NCI-H345 treated with DMSO at 0.1 percent for 48 hours (cell line): ENCODE measurements at regions not wholly inside any gene's neighbourhood (a gene's known extent, or its start where the extent isn't known, plus 50 kb on each side); places are given as distances from the start of the nearest gene placed in this dataset.

Experiments used
- DNase-seq: peaks from one replicate; lab custom pipeline; 2025; ENCODE audit not compliant: unreplicated experiment; lab: John Stamatoyannopoulos, UW

- peak; percentile 64 for DNase-seq
These were observed 53.8 kb upstream of the ASB18 start for GRCh38 chr2:236317938-236318396.

GRCh38 chr2:236318401-236318800 lies 54.2 kb upstream of the ASB18 start:
- no peak for DNase-seq

GRCh38 chr2:236319036-236319435 lies 54.8 kb upstream of the ASB18 start:
- no peak for DNase-seq

- no peak for DNase-seq
These were observed 57.2 kb upstream of the ASB18 start for GRCh38 chr2:236321415-236321814.

GRCh38 chr2:236333417-236334121 lies 69.4 kb upstream of the ASB18 start:
- DNase-seq, result no peak

- no peak for DNase-seq
These were observed 70.1 kb upstream of the ASB18 start for GRCh38 chr2:236334122-236334876.

- DNase-seq, result no peak
These were observed 71.7 kb upstream of the ASB18 start for GRCh38 chr2:236335696-236336574.

- DNase-seq, result no peak
These were observed 72.6 kb upstream of the ASB18 start for GRCh38 chr2:236336575-236337464.

GRCh38 chr2:236337465-236338325 lies 73.5 kb upstream of the ASB18 start:
- no peak for DNase-seq

- DNase-seq, result no peak
These were observed 74.4 kb upstream of the ASB18 start for GRCh38 chr2:236338495-236339184.

- no peak for DNase-seq
These were observed 76.0 kb upstream of the ASB18 start for GRCh38 chr2:236340251-236340650.

- DNase-seq, result no peak
These were observed 76.9 kb upstream of the ASB18 start for GRCh38 chr2:236341067-236341466.

GRCh38 chr2:236341721-236342120 lies 77.5 kb upstream of the ASB18 start:
- DNase-seq, result no peak

- no peak for DNase-seq
These were observed 78.3 kb upstream of the ASB18 start for GRCh38 chr2:236342507-236342906.

- DNase-seq, result no peak
These were observed 78.7 kb upstream of the ASB18 start for GRCh38 chr2:236342951-236343350.

- peak; percentile 43 for DNase-seq
These were observed 79.4 kb upstream of the ASB18 start for GRCh38 chr2:236343400-236344161.

- no peak for DNase-seq
These were observed 80.2 kb upstream of the ASB18 start for GRCh38 chr2:236344446-236344845.

- no peak for DNase-seq
These were observed 81.0 kb upstream of the ASB18 start for GRCh38 chr2:236345081-236345714.
